GM19395 (cell line): ENCODE measurements at regions not wholly inside any gene's neighbourhood (a gene's known extent, or its start where the extent isn't known, plus 50 kb on each side); places are given as distances from the start of the nearest gene placed in this dataset.
"Not testable (repeated sequence)": the region's sequence is repeated elsewhere in the genome, so short reads cannot be mapped to it uniquely, and the experiment has no call there.

Experiments
- ATAC-seq: cut with Tn5 transposase; IDR thresholded peaks from one replicate; pipeline ENCODE4 v1.9.1; 2021; ENCODE audit warnings: mild to moderate bottlenecking, moderate library complexity; ENCODE audit not compliant: unreplicated experiment

GRCh38 chr16:48059190-48059589, 96.6 kb downstream of the ABCC12 start:
- ATAC-seq = not testable (repeated sequence)

GRCh38 chr16:48057048-48057447, 98.7 kb downstream of the ABCC12 start:
- ATAC-seq = no peak

GRCh38 chr16:48054881-48055601, 100.8 kb downstream of the ABCC12 start:
- ATAC-seq = peak; percentile 79

- ATAC-seq = no peak
Measured at GRCh38 chr16:48053418-48053745, 102.4 kb downstream of the ABCC12 start.

DNA sequence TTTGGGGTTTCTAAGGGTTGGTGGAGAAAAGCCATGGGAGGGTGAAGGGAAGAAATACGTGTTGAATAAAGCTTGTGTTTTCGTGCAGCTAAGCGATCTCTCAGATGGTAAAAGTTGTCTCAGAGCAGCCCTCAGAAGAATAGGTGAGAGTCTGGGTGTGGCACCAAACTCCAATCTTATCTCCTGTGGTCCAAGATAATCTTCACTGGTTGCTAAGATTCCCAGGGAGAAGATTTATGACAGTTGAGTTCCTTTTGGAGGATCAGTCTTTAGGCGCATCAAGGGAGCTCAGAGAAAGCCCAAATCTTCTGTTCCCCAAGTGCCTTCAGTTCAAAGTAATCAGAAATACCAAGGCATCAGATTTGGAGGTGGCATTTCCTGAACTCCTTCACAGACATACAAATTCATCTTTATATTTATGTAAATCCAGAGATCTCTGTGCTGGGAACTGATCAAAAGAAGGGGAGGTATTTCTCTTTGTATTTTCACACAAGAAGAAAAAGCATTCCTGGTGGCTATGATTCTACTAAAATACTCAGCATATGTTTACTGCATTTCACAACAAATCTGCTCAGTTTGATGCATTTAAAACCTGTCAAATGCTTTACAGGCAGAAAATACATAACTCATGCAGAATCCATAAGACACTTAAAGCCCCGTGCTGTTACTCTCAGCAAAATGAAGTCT, 102.9 kb downstream of the ABCC12 start:
- no peak for ATAC-seq

DNA sequence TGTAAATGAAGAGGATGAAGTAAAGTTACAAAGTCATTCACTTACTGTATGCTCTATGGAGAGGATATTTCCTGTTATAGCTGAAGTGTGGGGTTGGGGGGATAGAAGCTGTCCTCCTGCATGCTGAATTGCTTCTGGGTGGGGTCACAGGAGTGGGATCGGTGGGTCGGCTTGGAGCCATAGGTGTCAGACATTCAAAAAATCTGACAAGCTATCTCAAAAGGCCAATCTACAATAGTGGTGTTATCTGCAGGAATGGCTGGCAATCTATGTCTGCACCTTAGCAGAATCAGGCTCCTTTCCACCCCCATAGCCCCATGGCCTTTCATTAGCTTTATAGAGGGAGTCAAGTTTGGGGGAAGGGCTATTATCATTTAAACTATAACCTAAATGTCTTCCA, 104.9 kb downstream of the ABCC12 start:
- ATAC-seq = no peak

GRCh38 chr16:48049847-48050246, 105.9 kb downstream of the ABCC12 start:
- no peak for ATAC-seq

DNA sequence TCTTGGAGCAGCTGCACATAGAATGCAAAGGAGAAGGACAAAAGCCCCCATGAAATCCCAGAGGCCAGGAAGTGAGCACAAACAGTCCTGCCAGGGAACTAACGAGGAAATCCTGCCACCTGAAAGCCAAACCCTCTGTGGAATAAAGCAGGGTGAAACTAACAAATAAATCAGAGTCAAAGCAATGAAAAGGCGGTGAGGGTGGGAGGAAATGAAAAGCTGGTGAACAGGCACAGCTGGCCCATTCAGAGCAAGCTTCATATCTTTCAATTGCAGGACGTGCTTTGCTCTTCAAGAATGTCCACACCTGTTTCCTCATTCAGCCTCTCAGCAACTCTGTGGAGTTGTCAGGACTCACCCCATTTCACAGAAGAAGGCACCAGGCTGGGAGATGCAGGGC, 108.1 kb downstream of the ABCC12 start:
- no peak for ATAC-seq

DNA sequence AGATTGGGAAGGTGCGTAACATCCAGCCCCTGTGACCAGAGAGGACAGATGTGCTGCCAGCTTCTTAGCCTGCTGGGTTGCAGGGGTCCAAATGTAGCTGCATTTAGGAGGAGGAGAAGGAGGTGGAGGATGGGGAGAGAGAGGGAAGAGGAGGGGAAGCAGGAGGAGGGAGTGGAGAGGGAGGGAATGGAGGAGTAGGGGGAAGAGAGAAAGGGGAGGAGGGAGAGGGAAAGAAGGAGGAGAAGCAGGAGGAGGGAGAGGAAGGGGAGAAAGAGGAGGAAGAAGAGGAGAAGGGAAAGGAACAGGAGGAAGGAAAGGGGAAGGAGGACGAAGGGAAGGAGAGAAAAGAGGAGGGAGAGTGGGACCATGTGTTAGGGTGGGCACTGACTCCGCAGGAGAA, 108.6 kb downstream of the ABCC12 start:
- ATAC-seq = no peak

DNA sequence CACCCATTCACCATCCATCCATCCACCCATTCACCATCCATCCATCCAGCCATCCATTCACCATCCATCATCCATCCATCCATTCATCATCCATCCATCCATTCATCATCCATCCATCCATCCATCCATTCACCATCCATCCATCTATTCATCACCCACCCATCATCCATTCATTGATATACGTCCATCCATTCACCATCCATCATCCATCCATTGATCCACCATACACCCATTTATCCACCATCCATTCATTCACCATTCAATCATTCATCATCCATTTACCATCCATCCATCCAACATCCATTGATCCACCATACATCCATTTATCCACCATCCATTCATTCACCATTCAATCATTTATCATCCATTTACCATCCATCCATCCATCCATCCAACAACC, 111.7 kb downstream of the ABCC12 start:
- ATAC-seq = no peak

GRCh38 chr16:48041981-48042421, 113.8 kb downstream of the ABCC12 start:
- ATAC-seq = no peak

GRCh38 chr16:48035142-48035541, 120.7 kb downstream of the ABCC12 start:
- ATAC-seq = no peak

DNA sequence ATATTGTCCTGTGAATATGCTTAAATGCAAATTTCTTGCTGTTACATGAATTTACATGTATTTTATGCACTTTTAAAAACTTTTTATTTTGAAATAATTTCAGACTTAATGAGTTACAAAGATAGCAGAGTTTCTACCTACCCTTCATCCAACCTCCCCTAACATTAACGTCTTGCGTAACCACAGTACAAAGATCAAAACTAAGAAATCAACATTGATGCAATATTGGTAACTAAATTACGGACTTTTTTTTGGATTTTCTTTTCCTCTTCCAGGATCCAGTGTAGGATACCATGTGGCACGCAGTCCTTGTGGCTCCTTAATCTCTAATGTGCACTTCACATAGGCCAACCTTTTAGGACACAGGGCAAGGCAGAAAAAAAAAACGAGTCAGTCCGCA, 124.9 kb downstream of the ABCC12 start:
- ATAC-seq = no peak

- ATAC-seq = no peak
Measured at GRCh38 chr16:48029768-48030167, 126.0 kb downstream of the ABCC12 start.

DNA sequence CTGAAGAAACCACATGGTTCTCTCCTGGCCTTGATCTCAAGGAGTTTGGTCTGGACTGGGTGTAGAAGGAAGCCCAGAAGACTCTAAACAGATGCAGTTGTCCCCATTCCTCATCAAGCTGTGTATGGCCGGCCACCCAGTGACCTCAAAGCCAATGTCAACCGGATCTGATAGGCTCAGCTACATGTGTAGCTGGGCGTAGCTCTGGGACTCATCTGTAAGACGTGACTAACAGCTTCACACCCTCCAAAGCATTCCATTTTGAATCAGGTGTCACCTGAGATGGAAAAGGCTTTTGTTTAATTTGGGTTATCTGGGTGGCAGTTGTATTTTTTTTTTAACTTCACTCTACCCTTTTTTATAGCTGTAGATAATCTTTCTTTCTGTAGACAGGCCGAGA, 130.4 kb downstream of the ABCC12 start:
- no peak for ATAC-seq

DNA sequence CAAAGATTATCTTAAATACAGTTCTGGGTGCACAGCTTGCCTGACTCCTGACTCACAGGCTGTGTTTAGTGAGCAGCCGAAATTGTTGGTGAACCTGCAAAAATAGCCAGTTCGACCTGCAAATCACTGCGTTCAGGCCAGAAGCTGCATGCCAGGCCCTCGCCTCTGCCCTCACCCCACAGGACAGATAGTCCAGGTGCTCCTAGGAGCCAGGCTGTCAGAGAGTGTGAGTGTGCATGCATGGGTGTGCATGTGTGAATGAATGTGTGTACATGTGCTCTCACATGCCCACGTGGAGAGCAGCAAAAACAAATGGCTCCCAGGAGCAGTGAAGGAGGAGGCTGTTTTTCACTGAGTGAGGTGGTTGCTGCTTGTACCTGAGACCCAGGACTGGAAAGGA, 131.8 kb downstream of the ABCC12 start:
- ATAC-seq = no peak

DNA sequence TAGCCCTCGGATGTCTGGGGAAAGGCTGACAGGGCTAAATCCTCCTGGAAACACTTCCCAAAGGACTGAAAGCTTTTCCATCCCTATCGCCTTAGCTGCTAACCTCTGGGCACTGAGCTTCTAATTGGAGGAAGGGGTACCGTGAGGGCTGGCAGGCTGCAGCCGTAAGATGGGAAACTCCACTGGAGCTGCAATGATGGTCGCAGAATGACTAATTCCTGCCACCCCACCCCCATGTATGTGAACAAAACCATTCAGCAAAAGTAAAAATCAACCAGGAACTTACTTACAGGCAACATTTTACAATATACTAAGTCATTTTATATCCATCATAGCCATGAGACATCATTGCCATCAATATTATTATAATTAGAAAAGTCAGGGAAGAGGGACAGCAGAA, 133.3 kb downstream of the ABCC12 start:
- no peak for ATAC-seq

DNA sequence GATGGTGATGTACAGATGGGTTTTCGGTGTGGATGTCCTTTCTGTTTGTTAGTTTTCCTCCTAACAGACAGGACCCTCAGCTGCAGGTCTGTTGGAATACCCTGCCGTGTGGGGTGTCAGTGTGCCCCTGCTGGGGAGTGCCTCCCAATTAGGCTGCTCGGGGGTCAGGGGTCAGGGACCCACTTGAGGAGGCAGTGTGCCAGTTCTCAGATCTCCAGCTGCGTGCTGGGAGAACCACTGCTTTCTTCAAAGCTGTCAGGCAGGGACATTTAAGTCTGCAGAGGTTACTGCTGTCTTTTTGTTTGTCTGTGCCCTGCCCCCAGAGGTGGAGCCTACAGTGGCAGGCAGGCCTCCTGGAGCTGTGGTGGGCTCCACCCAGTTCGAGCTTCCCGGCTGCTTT, 135.2 kb downstream of the ABCC12 start:
- ATAC-seq = not testable (repeated sequence)

- ATAC-seq = no peak
Measured at GRCh38 chr16:48014349-48015135, 141.3 kb downstream of the ABCC12 start.

GRCh38 chr16:48013491-48013901, 142.3 kb downstream of the ABCC12 start:
- ATAC-seq = no peak

DNA sequence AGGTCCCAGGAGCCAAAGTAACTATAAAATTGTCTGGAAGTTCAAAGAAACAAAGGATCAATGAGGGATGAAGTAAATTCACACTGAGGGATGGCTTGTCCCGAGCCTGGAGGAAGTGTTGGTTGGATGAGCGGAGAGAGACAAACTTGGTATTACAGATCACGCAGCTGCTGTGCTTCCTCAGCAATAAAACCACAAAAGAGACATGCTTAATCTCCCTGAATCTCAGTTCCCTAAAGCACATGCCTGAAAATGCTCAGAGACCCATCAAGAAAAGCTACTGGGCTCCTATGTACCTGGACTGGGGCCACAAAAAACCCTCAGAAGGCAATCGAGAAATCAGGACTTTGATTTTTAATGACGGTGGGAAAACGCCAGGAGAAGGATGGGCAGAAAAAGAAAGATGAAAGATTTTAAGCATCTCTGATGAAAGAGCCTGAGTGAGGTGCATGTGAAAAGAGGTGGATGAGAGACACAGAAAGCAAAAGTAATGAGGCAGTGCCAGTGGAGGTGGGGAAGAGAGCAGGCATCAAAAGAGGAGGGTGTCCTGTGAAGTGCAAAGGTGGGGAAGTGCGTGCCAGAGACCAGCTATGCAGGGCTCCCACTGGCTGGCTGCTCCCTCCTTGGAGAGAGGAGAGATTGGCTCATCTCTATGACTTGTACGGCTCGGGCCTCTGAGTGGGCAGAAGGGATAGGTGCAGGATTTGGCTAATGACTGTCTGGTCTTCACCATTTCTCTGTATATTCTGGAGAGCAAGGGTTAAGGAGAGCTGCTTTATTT, 143.7 kb downstream of the ABCC12 start:
- no peak for ATAC-seq
